GM19452 (cell line): ENCODE measurements at regions not wholly inside any gene's neighbourhood (a gene's known extent, or its start where the extent isn't known, plus 50 kb on each side); places are given as distances from the start of the nearest gene placed in this dataset.
"Not testable (repeated sequence)": the region's sequence is repeated elsewhere in the genome, so short reads cannot be mapped to it uniquely, and the experiment has no call there.

Experiments
- ATAC-seq: cut with Tn5 transposase; IDR thresholded peaks from one replicate; pipeline ENCODE4 v1.9.1; 2021; ENCODE audit not compliant: unreplicated experiment

DNA sequence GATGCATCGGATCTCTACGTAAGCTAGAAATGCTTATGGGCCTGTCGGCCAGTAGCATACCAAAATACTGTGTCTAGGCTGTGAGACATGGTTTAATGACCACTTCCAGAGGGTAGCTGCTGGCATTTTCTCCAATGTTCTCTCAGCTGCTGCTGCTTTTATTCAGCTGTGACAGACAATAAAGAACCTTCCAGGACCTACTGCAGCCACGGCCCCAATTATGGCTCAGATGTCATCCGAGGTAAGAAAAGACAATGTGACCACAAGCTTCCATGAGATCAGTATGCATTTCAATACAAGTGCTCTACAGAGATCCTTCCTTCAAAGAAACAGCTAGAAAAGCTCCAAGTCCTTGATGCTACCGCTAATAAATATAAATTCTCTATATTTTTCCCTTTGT lies 256.2 kb downstream of the SDHAF3 start:
- ATAC-seq, result no peak

GRCh38 chr7:97377713-97378112 lies 260.2 kb downstream of the SDHAF3 start:
- ATAC-seq, result no peak

DNA sequence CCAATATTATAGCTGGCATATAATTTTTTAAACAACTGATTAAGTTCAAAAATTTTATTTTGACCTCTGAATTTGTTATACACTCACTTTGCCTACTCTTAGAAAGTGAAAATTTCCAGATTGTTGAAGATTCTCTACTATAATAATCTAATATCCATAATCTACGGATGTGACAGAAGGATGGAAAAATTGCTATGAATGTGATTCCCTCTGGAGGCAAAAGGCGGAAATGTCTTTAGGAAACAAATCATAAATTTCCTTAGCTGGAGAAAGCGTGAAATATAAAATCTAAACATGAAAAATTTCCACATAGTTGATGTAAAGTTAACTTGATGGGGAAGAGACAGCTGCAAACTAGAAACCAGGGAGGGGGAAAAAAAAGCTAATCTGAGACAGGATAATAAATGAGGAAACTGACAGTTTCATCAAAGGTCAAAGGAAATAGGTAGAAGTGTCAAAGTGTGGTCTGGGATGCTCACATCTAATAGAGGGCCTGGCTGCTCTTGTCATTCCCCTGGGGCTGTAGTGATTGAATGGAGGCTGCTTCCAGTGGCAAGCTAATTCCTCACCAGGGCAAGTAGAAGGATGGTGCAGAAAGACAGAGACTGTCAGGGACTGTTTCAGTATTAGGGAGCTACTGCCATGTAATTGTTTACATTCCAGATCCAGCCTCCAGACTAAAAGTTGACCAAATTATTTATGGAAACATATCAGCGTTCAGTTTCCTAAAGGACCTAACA lies 264.5 kb downstream of the SDHAF3 start:
- ATAC-seq, result no peak

DNA sequence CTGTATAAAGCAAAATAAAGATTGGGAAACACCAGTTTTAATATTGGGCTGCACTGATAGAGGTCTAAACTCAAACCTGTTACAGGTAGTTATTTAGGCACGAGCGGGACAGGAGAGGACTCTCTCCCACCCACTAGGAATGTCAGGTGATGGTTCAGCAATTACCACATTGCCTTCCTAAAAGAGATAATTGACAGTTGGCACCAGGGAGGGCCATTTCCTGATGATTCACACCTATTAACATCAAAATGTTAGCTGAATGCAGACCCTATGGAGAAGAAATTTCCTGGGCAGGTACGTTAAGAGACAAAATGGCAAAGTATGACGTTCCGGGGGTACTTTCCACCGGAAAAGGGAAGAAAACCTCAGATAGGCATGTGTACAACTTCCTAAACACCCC lies 272.6 kb downstream of the SDHAF3 start:
- ATAC-seq, result no peak

GRCh38 chr7:97390915-97391593 lies 273.6 kb downstream of the SDHAF3 start:
- no peak for ATAC-seq

GRCh38 chr7:97401398-97401797 lies 283.9 kb downstream of the SDHAF3 start:
- no peak for ATAC-seq

- ATAC-seq, result no peak
Measured at GRCh38 chr7:97405835-97406234, 288.3 kb downstream of the SDHAF3 start.

- ATAC-seq, result no peak
Measured at GRCh38 chr7:97407106-97407505, 289.6 kb downstream of the SDHAF3 start.

GRCh38 chr7:97409346-97409745 lies 291.8 kb downstream of the SDHAF3 start:
- no peak for ATAC-seq

DNA sequence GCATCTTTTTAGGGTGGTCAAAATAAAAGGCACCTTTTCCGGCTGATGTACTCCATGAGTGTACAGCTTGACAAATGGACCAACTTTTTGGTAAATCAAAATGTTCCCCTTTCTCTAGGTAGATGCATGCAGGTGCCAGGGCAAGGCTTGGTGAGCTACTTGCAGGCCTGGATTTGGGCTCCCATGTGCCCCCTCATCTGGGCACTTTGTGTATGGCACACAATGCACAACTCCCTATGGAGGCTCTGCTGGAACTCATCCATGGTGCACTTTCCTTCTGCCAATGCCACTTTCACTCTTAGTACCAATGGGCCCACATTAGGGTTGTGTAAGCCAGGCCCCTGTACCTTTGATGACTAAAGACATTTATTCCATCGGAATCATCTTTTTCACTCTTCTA lies 300.8 kb downstream of the SDHAF3 start:
- ATAC-seq, result no peak

- no peak for ATAC-seq
Measured at GRCh38 chr7:97419898-97420297, 302.4 kb downstream of the SDHAF3 start.

GRCh38 chr7:97421307-97421930 lies 303.9 kb downstream of the SDHAF3 start:
- ATAC-seq, result no peak

DNA sequence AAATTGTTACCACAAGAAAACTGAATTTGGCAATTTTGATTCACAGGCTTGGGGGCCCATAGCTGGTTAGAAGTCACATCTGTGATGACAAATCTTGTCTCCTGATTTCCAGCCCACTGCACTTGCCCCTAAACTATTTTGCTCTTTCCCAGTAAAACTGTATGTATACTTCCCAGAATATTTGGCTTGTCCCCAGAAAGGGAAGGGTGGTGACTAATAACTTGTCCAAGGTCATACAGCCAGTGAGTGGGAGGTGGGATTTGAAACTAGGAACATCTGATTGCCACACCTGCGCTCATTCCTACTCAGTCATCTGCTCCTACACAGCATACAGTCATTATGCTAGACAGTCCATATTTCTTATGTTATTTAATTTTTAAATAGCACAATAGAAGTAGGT lies 304.5 kb downstream of the SDHAF3 start:
- no peak for ATAC-seq

DNA sequence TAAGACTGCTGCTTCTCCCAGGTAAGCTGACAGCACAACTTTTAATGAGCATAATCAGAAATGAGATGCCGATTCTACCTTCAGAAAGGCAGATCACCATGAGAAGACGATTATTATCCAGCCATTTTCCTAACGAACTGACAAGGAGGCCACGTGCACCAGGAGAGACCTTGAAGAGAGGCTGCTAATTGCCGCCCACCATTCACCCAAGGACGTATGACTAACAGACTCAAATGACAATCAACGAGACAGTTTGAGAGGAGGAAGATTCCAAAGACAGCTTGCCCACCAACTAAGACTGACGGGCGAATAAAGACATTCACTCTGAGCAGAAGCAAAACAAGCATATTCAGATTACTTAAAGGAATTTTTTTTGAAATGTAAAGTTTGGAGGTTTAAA lies 301.9 kb upstream of the TAC1 start:
- ATAC-seq, result no peak

DNA sequence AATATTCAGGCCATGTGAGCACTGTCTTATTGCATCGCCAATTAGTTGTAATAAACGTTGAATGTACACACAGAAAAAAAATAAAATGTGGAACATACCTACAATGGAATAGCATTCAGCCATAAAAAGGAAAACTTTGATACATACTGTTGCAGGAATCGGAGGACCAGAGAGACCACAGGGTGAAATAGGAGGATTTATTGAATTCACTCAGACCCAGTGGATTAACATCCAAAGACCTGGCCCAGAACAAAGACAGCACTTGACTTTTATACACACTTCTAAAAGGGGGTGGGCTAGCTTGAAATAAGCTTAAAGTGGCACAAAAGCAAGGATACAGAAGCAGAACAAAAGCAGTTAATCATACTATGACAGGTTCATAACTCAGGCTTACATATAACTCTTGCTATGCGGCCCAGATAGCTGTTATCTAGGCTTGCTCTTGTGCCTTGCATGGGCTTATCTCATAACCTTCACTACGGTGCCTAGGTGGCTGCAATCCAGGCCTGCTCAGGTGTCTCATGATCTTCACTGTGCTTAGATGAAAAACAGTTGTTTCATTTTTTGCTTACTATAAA lies 292.2 kb upstream of the TAC1 start:
- no peak for ATAC-seq

DNA sequence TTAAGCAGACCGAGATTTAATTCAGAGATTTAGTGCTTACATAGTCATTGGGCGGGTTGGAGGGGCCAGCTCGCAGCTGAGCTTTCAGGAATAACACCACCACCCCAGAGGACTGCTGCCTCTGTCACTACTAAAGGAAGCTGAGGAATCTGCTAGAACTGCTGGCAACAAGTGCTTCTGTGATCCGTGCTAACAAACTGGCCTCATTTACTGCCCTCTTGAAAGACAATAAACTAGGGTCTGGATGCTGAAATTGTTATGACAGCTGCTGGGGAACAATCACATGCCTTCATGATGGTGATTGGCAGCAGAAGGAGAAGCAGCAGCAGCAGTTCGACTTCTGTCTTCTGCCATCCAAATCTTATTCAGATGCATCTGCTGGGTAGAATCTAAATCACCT lies 285.5 kb upstream of the TAC1 start:
- ATAC-seq, result no peak

GRCh38 chr7:97449448-97449847 lies 282.4 kb upstream of the TAC1 start:
- not testable (repeated sequence) for ATAC-seq

DNA sequence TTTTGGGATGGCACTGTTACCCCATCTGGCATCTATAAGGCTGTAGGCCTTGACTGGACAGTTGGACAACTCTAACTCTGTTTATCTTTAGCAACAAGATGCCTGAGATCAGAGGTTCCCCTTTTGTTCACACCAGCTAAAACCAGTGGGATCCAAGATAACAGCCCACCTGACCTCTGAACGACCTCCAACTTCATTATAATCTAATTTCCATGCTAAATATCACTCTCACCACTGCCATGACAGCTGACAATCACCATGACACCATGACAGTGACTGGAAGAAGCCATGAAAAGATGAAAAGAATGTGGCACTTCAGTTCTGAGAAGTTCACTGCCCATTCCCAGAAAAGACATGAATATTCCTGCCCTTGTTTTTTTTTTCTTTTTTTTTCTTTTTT lies 281.4 kb upstream of the TAC1 start:
- ATAC-seq, result no peak

- no peak for ATAC-seq
Measured at GRCh38 chr7:97454636-97455035, 277.2 kb upstream of the TAC1 start.

DNA sequence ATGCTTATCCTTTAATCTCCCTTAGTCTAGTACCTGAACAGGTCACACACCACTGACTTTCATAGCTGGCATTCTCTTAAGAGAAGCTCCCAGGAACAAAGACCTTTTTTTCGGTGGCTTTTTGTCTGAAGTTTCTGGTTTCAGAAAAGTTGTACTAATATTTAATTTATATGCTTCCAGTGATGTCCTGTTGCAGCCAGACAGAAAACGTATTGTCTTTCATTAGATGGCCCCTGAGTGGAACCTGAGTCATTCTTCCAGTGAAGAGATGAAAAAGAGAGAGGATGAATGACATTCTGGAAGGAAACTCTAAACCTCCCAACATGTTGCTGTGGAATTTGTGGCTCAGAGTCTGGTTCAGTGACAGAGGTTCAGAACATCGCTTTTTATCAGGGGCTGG lies 274.8 kb upstream of the TAC1 start:
- no peak for ATAC-seq

DNA sequence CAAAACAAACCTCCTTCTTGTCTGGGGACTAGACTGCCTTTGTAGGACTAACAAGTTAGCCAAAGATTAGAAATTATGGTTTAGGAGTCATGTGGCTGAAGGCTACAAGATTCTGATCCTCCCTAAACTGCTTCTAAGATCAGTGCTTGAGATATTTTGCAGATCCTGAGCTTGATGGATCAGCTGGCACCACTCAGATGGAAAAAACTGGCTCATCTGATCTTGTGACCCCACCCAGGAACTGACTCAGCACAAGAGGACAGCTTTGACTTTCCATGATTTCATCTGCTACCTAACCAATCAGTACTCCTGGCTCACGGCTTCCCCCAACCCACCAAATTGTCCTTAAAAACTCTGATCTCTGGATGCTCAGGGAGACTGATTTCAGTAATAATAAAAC lies 271.5 kb upstream of the TAC1 start:
- no peak for ATAC-seq

DNA sequence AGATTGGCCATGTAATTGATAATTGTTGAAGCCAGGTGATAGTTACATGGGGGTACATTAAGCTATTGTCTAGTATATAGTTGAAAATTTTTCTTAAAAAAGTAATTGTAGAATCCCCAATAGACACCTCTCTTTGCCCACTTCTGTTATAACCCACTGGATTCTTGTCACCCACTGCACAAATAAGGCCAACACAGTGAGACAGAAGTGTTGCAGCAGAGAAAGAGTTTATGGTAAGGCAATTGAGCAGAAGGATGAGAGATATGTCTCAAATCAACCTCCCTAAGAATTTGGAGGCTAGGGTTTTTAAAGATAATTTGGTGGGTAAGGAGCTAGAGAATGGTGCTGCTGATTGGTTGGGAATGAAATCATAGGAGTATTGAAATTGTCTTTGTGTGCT lies 270.3 kb upstream of the TAC1 start:
- ATAC-seq, result no peak
